ENCODE measurements at regions not wholly inside any gene's neighbourhood (a gene's known extent, or its start where the extent isn't known, plus 50 kb on each side); places are given as distances from the start of the nearest gene placed in this dataset.

DNA sequence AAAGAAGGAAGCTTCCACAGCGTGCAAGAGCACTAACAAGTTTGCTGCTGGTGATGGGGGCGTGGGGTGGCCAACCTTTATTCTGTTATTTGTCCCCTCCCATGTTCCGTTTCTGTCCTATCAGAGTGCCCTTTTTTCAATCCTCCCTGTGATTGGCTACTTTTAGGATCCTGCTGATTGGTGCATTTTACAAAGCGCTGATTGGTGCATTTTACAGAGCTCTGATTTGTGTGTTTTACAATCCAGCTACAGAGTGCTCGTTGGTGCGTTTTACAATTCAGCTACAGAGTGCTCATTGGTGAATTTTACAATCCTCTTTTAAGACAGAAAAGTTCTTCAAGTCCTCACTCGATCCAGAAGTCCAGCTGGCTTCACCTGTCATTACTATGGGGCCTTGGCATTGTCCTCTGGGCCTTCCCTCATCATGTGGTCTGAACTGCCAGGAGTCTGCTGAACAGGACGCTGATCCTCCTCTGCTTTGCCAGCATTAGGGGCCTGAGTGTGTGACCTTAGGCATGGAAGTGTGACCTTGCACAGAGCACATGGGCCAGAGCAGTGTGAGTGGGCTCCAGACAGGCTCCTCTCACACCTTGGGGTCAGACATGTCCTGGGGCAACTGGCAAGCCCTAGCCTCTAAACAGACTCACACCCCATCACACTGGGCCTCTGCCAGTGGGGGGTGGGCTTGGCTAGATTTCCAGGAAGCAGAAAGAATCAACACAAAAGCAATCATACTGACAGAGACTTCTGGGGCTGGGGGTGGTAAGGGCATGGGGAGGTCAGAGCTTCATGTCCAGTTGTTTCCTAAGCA lies 167.4 kb downstream of the PTPN20 start:
- Histone ChIP-seq H3K9me3 (ENCODE audit: control insufficient read depth, insufficient read depth, low read depth, low read length) (no peaks in the 10 kb centered on the region), H2AFZ (ENCODE audit: low read length) (no peak overlapping the region), H3K27me3 (ENCODE audit: control insufficient read depth, insufficient read depth, low read length) (no peaks in the 10 kb centered on the region), H4K20me1 (ENCODE audit: control insufficient read depth, extremely low read depth, insufficient read depth, low read length) (no peaks in the 10 kb centered on the region), H3K79me2 (ENCODE audit: control insufficient read depth, insufficient read depth, low read length) (no peaks in the 10 kb centered on the region), H3K27ac (ENCODE audit: insufficient read depth, low read length) (no peak overlapping the region), H3K9ac (ENCODE audit: insufficient read depth, low read length) (no peak overlapping the region), H3K4me2 (ENCODE audit: extremely low read depth, insufficient read depth, low read length) (no peak overlapping the region), H3K36me3 (ENCODE audit: control insufficient read depth, insufficient read depth, low read length) (no peaks in the 10 kb centered on the region), H3K4me3 (replicated peaks in 1 of 4; ENCODE audit: control extremely low read depth in 1 of 4, insufficient read depth in 1 of 4, low read depth in 3 of 4, low read length in 4 of 4) (no peak overlapping the region), H3K4me1 (ENCODE audit: control insufficient read depth, extremely low read depth, insufficient read depth, low read length) (no peaks in the 10 kb centered on the region)
- DNase-seq (ENCODE audit: low read depth in 2 of 2), result peak in 1 of 2 donors; percentile 34
- no peak for TF ChIP-seq EZH2 (IDR thresholded peaks at IDR 0.05; ENCODE audit: low read length, missing control alignments)
- TF ChIP-seq, protein P1, sequence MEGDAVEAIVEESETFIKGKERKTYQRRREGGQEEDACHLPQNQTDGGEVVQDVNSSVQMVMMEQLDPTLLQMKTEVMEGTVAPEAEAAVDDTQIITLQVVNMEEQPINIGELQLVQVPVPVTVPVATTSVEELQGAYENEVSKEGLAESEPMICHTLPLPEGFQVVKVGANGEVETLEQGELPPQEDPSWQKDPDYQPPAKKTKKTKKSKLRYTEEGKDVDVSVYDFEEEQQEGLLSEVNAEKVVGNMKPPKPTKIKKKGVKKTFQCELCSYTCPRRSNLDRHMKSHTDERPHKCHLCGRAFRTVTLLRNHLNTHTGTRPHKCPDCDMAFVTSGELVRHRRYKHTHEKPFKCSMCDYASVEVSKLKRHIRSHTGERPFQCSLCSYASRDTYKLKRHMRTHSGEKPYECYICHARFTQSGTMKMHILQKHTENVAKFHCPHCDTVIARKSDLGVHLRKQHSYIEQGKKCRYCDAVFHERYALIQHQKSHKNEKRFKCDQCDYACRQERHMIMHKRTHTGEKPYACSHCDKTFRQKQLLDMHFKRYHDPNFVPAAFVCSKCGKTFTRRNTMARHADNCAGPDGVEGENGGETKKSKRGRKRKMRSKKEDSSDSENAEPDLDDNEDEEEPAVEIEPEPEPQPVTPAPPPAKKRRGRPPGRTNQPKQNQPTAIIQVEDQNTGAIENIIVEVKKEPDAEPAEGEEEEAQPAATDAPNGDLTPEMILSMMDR (conservative IDR thresholded peaks at IDR 0.05 in 1 of 2, IDR thresholded peaks at IDR 0.05 in 1 of 2; ENCODE audit: low read depth in 1 of 2, low read length in 2 of 2), result no peak

- H3K9me3 ChIP-seq (ENCODE audit: control insufficient read depth, insufficient read depth, low read depth, low read length), result no peaks in the 10 kb centered on the region
- H3K27ac ChIP-seq (ENCODE audit: insufficient read depth, low read length), result no peak overlapping the region
- no peaks in the 10 kb centered on the region for H3K79me2 ChIP-seq (ENCODE audit: control insufficient read depth, insufficient read depth, low read length)
- no peaks in the 10 kb centered on the region for H3K36me3 ChIP-seq (ENCODE audit: control insufficient read depth, insufficient read depth, low read length)
- H2AFZ ChIP-seq (ENCODE audit: low read length), result no peak overlapping the region
- no peak overlapping the region for H3K4me3 ChIP-seq (replicated peaks in 1 of 4; ENCODE audit: control extremely low read depth in 1 of 4, insufficient read depth in 1 of 4, low read depth in 3 of 4, low read length in 4 of 4)
- H3K9ac ChIP-seq (ENCODE audit: insufficient read depth, low read length), result no peak overlapping the region
- no peak overlapping the region for H3K4me2 ChIP-seq (ENCODE audit: extremely low read depth, insufficient read depth, low read length)
- no peaks in the 10 kb centered on the region for H4K20me1 ChIP-seq (ENCODE audit: control insufficient read depth, extremely low read depth, insufficient read depth, low read length)
- no peaks in the 10 kb centered on the region for H3K27me3 ChIP-seq (ENCODE audit: control insufficient read depth, insufficient read depth, low read length)
- TF ChIP-seq, protein P1 (conservative IDR thresholded peaks at IDR 0.05 in 1 of 2, IDR thresholded peaks at IDR 0.05 in 1 of 2; ENCODE audit: low read depth in 1 of 2, low read length in 2 of 2), result no peak
- no peak for TF ChIP-seq EZH2 (IDR thresholded peaks at IDR 0.05; ENCODE audit: low read length, missing control alignments)
- DNase-seq (ENCODE audit: low read depth in 2 of 2), result peak; percentile 31 to 65
- no peaks in the 10 kb centered on the region for H3K4me1 ChIP-seq (ENCODE audit: control insufficient read depth, extremely low read depth, insufficient read depth, low read length)
Measured at GRCh38 chr10:47079204-47079580, 168.0 kb downstream of the PTPN20 start.

DNA sequence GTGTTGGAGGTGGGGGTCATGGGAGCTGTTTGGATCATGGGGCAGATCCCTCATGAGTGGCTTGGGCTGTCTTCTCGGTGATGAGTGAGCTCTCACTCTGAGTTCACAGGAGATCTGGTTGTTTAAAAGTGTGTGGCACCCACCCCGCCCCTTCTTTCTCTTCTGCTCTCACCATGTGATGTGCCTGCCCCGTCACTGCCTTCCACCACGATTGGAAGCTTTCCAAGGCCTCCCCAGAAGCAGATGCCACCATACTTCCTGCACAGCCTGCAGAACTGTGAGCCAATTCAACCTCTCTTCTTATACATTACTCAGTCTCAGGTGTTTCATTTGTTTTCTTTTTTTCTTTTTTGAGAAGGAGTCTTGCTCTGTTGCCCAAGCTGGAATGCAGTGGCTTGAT lies 170.0 kb downstream of the PTPN20 start:
- H3K79me2 ChIP-seq (ENCODE audit: control insufficient read depth, insufficient read depth, low read length), result no peaks in the 10 kb centered on the region
- H4K20me1 ChIP-seq (ENCODE audit: control insufficient read depth, extremely low read depth, insufficient read depth, low read length), result no peaks in the 10 kb centered on the region
- no peaks in the 10 kb centered on the region for H3K27me3 ChIP-seq (ENCODE audit: control insufficient read depth, insufficient read depth, low read length)
- H3K9me3 ChIP-seq (ENCODE audit: control insufficient read depth, insufficient read depth, low read depth, low read length), result no peaks in the 10 kb centered on the region
- no peaks in the 10 kb centered on the region for H3K4me1 ChIP-seq (ENCODE audit: control insufficient read depth, extremely low read depth, insufficient read depth, low read length)
- no peak overlapping the region for H3K4me2 ChIP-seq (ENCODE audit: extremely low read depth, insufficient read depth, low read length)
- no peak overlapping the region for H3K4me3 ChIP-seq (replicated peaks in 1 of 4; ENCODE audit: control extremely low read depth in 1 of 4, insufficient read depth in 1 of 4, low read depth in 3 of 4, low read length in 4 of 4)
- TF ChIP-seq EZH2 (IDR thresholded peaks at IDR 0.05; ENCODE audit: low read length, missing control alignments), result no peak
- TF ChIP-seq, protein P1 (conservative IDR thresholded peaks at IDR 0.05 in 1 of 2, IDR thresholded peaks at IDR 0.05 in 1 of 2; ENCODE audit: low read depth in 1 of 2, low read length in 2 of 2), result no peak
- no peak overlapping the region for H3K27ac ChIP-seq (ENCODE audit: insufficient read depth, low read length)
- no peaks in the 10 kb centered on the region for H3K36me3 ChIP-seq (ENCODE audit: control insufficient read depth, insufficient read depth, low read length)
- no peak overlapping the region for H2AFZ ChIP-seq (ENCODE audit: low read length)
- no peak overlapping the region for H3K9ac ChIP-seq (ENCODE audit: insufficient read depth, low read length)
- no peak for DNase-seq (ENCODE audit: low read depth in 2 of 2)

All from fibroblast of lung (primary cell).